Upper lobe of left lung (tissue), 6 donors: ENCODE measurements at regions not wholly inside any gene's neighbourhood (a gene's known extent, or its start where the extent isn't known, plus 50 kb on each side); places are given as distances from the start of the nearest gene placed in this dataset.
A peak's percentile ranks its signal among the peaks of the same experiment; 100 is the strongest.

Experiments used
- ATAC-seq, 2 donors: fragments of 200-7000 bp; cut with Tn5 transposase; one replicate each; pipeline ENCODE4 v1.9.1; 2022; ENCODE audit warnings: mild to moderate bottlenecking in 2 of 2, moderate library complexity in 2 of 2; ENCODE audit not compliant: low FRiP score in 2 of 2
- DNase-seq, 2 donors: peaks; one replicate each; pipeline ENCODE4 v3.0.0-alpha.2; 2019 to 2020
- H3K27ac ChIP-seq, 4 donors: fragments of 200-600 bp; sonication (generic); one replicate each; pipeline ENCODE4 v1.5.1; 2016 to 2019
- H3K27me3 ChIP-seq, 4 donors: fragments of 200-600 bp; sonication (generic); one replicate each; pipeline ENCODE4 v1.5.1; 2017 to 2019
- H3K36me3 ChIP-seq, 4 donors: fragments of 200-600 bp; sonication (generic); one replicate each; pipeline ENCODE4 v1.5.1; 2016 to 2019
- H3K4me1 ChIP-seq, 4 donors: fragments of 200-600 bp; sonication (generic); one replicate each; pipeline ENCODE4 v1.5.1; 2018 to 2019
- H3K4me3 ChIP-seq, 4 donors: fragments of 200-600 bp; sonication (generic); one replicate each; pipeline ENCODE4 v1.5.1; 2017 to 2019; ENCODE audit warnings: mild to moderate bottlenecking in 2 of 4, moderate library complexity in 1 of 4
- H3K9me3 ChIP-seq, 4 donors: fragments of 200-600 bp; sonication (generic); one replicate each; pipeline ENCODE4 v1.5.1; 2018 to 2019
- EP300 ChIP-seq, 4 donors: sonication (generic); formaldehyde crosslinking; IDR thresholded peaks; one replicate each; pipeline ENCODE4 v1.5.1; 2017; ENCODE audit warnings: antibody characterized with exemption in 4 of 4, control low read depth in 2 of 4
- POLR2A ChIP-seq, 4 donors: fragments of 450-650 bp; IDR thresholded peaks; one replicate each; pipeline ENCODE4 v1.5.1; 2016 to 2017; ENCODE audit warnings: antibody characterized with exemption in 4 of 4, mild to moderate bottlenecking in 2 of 4
- POLR2AphosphoS5 ChIP-seq, 2 donors: sonication (generic); formaldehyde crosslinking; IDR thresholded peaks; one replicate each; pipeline ENCODE4 v1.5.1; 2017; ENCODE audit warnings: antibody characterized with exemption in 2 of 2
- WGBS, 2 donors: methylation state at CpG; one replicate each; pipeline ENCODE4 v1.1.5; 2017 to 2018; 5-methylcytosine and 5-hydroxymethylcytosine counted together
- TF ChIP-seq, protein P1 (sequence below), 6 experiments: fragments of 450-650 bp in 4 of 6; fragments of 200-600 bp in 2 of 6; sonication (generic) in 2 of 6; IDR thresholded peaks; one replicate each; pipeline ENCODE4 v1.5.1; 2016 to 2019; ENCODE audit warnings: antibody characterized with exemption in 6 of 6
- donor health status: DM: no; HTN: no; CAD: no; lungs with moderate emphysema.
- donor health status: DM: no; HTN: yes; CAD: no; lungs with severe emphysema.

DNA sequence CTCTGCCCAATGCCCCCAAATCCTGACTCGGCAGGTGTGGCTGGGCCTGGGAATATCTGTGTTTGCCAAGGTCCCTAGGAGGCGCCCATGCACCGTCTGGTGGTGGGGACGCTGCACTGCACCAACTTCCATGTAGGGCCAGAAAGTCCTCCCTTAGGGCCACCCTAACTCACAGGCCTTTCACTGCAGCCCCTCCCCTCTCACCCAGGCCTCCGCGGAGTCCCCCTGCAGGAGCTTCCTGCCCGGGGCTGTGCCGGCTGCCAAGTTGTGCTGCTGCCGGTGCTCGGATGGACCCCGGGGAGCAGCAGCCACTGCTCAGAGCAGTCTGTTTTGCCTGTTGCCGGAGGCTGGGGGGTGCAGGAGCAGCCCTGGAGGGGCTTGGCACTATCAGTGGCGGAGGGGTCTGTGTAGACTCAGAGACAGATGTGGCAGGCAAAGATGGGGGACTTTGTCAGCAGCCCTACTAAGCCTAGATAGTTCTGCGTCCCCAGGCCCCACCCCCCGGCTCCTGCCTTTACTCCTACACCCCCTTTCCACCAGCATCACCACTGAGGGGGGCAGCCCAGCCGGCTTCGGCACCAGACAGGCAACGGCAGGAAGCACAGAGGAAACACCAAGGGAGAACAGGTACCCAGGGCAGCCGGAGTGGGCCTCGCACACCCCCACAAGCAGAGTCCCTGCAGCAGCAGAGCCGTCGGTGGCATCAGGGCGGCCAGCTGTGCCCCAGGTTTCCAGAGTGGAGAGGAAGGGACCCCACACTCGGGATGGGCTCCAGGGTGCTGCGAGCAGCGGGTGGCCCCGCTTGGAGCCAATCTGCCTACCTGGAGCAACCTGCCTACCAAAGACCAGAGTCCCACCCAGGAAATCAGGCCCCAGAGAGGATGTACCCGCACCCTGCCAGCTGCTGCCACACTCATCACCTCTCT, 124.3 kb downstream of the TRIM29 start:
- Histone ChIP-seq H3K9me3 (no peaks in the 10 kb centered on the region), H3K4me1 (no peaks in the 10 kb centered on the region), H3K27me3 (peaks cover 0 to 9% (median 0%) of the 10 kb centered on the region in 4 donors), H3K27ac (no peak overlapping the region), H3K36me3 (no peaks in the 10 kb centered on the region), H3K4me3 (no peak overlapping the region)
- WGBS, 2 donors: 38 to 58% methylated on average over 3 to 19 of the region's 28 CpGs
- DNase-seq: peak in 1 of 2 donors; percentile 74
- TF ChIP-seq POLR2AphosphoS5 (IDR thresholded peaks at IDR 0.05): no peak
- TF ChIP-seq, protein P1, sequence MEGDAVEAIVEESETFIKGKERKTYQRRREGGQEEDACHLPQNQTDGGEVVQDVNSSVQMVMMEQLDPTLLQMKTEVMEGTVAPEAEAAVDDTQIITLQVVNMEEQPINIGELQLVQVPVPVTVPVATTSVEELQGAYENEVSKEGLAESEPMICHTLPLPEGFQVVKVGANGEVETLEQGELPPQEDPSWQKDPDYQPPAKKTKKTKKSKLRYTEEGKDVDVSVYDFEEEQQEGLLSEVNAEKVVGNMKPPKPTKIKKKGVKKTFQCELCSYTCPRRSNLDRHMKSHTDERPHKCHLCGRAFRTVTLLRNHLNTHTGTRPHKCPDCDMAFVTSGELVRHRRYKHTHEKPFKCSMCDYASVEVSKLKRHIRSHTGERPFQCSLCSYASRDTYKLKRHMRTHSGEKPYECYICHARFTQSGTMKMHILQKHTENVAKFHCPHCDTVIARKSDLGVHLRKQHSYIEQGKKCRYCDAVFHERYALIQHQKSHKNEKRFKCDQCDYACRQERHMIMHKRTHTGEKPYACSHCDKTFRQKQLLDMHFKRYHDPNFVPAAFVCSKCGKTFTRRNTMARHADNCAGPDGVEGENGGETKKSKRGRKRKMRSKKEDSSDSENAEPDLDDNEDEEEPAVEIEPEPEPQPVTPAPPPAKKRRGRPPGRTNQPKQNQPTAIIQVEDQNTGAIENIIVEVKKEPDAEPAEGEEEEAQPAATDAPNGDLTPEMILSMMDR (IDR thresholded peaks at IDR 0.05): peak in 4 of 6 experiments; percentile 18 to 57 (median 50)
- ATAC-seq: peak; percentile 20 to 66

DNA sequence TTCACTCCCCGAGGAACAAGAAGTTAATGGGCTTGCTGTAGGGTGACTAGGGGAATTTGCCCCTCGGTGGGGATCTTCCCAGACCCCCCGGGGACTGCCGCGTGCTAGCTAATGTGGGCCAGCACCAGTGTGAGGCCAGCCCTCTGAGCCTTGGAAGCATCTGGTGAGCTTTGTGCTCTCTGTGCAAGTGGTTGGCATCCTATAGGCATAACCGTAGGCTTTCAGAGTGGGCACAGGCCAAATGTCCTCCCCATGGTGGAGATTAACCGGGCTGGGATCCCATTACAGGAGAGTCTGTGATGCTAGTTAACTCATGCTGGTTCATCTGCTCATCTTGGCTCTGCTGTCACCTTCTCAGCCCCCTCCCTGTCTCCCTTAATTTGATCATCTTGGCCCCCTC, 125.7 kb downstream of the TRIM29 start:
- no peak for DNase-seq

GRCh38 chr11:120011836-120012235, 126.1 kb downstream of the TRIM29 start:
- ATAC-seq (no peak), DNase-seq (no peak)
- Histone ChIP-seq H3K36me3 (no peaks in the 10 kb centered on the region), H3K9me3 (no peaks in the 10 kb centered on the region), H3K4me3 (no peak overlapping the region), H3K4me1 (no peaks in the 10 kb centered on the region), H3K27me3 (peaks cover 0 to 9% (median 0%) of the 10 kb centered on the region in 4 donors), H3K27ac (no peak overlapping the region)
- 69 to 78% methylated on average over 10 of the region's 10 CpGs for WGBS, 2 donors
- no peak for TF ChIP-seq POLR2A (IDR thresholded peaks at IDR 0.05)
- TF ChIP-seq, protein P1 (IDR thresholded peaks at IDR 0.05): no peak
- TF ChIP-seq EP300 (IDR thresholded peaks at IDR 0.05): no peak
- TF ChIP-seq POLR2AphosphoS5 (IDR thresholded peaks at IDR 0.05): no peak

More for the DNA sequence above, 125.7 kb downstream of the TRIM29 start:
- no peaks in the 10 kb centered on the region for H3K4me1 ChIP-seq
- H3K9me3 ChIP-seq: no peaks in the 10 kb centered on the region
- H3K27me3 ChIP-seq: peaks cover 0 to 9% (median 0%) of the 10 kb centered on the region in 4 donors
- no peak overlapping the region for H3K4me3 ChIP-seq
- no peak for ATAC-seq
- 62 to 65% methylated on average over 2 to 7 of the region's 7 CpGs for WGBS, 2 donors
- no peaks in the 10 kb centered on the region for H3K36me3 ChIP-seq
- no peak for TF ChIP-seq POLR2AphosphoS5 (IDR thresholded peaks at IDR 0.05)
- no peak for TF ChIP-seq EP300 (IDR thresholded peaks at IDR 0.05)
- no peak for TF ChIP-seq POLR2A (IDR thresholded peaks at IDR 0.05)
- TF ChIP-seq, protein P1 (IDR thresholded peaks at IDR 0.05): no peak
- H3K27ac ChIP-seq: no peak overlapping the region

GRCh38 chr11:120010775-120011174, 127.1 kb downstream of the TRIM29 start:
- Histone ChIP-seq H3K9me3 (no peaks in the 10 kb centered on the region), H3K4me3 (no peak overlapping the region), H3K27ac (no peak overlapping the region), H3K27me3 (peaks cover 0 to 9% (median 0%) of the 10 kb centered on the region in 4 donors), H3K4me1 (no peaks in the 10 kb centered on the region), H3K36me3 (no peaks in the 10 kb centered on the region)
- DNase-seq (no peak), ATAC-seq (no peak)
- 63 to 69% methylated on average over 9 of the region's 9 CpGs for WGBS, 2 donors
- TF ChIP-seq, protein P1 (IDR thresholded peaks at IDR 0.05): no peak
- no peak for TF ChIP-seq EP300 (IDR thresholded peaks at IDR 0.05)
- no peak for TF ChIP-seq POLR2AphosphoS5 (IDR thresholded peaks at IDR 0.05)
- no peak for TF ChIP-seq POLR2A (IDR thresholded peaks at IDR 0.05)
